IPS-18c (cell line): ENCODE measurements at regions not wholly inside any gene's neighbourhood (a gene's known extent, or its start where the extent isn't known, plus 50 kb on each side); places are given as distances from the start of the nearest gene placed in this dataset.

ENCODE experiments used
- H3K4me3 ChIP-seq: 2 replicates; pipeline ENCODE4 v1.7.0; 2013; ENCODE audit warnings: low read depth, mild to moderate bottlenecking, low read length, moderate library complexity; ENCODE audit not compliant: insufficient read depth
- H3K9me3 ChIP-seq: one replicate; pipeline ENCODE4 v1.6.1; 2013; ENCODE audit warnings: mild to moderate bottlenecking, low read length, moderate library complexity; ENCODE audit not compliant: control insufficient read depth, insufficient read depth

DNA sequence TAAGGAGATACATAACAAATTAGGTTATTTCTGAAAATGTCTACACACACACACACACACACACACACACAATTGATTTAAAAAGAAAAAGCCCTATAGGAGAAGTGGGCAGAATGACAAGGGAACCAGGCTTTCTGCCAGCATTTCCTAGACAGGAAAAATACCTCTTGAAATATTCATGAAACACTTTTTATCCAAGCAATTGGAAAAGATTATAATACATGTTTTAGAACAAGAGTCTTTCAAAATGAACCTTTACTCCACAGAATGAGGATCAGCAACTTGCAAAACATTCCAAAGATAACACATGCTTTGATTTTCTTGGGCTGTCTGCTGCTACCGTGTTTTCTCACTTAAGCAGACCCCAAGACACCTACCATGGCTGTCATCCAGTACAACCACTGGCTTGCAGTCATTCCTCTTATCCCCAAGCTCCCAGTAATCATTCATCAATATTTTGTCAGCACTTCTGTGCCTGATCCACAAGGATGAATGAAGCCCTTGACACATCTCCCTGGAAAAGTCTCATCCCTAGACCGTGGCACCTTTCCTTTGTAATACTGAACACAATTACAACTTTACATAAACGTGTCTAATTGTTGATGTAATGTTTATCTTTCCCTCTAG lies 717.1 kb upstream of the ZNF608 start:
- Histone ChIP-seq H3K9me3 (no peaks in the 10 kb centered on the region), H3K4me3 (no peak overlapping the region)

DNA sequence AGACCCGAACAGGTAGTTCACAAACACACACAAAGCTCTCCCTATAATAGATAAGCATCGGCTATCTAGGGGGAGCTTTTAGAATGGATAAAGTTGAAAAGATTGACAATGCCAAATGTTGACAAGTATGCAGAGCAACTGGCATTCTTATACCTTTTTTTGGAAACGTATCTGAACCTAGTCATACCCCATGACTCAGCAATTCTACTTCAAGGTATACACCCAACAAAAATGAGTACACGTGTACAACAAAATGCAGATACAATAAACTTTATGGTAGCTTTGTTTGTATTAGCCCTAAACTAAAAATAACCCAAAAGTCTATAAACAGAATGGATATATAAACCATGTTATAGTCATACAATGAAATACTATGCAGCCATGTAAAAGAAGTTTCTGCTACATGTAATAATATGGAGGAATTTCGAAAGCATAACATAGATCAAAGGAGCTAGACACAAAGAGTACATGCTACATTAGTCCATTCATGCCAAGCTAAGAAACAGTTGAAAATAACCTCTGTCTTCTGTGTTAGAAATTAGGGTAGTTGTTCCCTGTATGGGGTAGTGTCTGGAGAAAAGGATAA lies 718.5 kb upstream of the ZNF608 start:
- H3K4me3 ChIP-seq: no peak overlapping the region
- no peaks in the 10 kb centered on the region for H3K9me3 ChIP-seq

- H3K9me3 ChIP-seq: no peaks in the 10 kb centered on the region
- no peak overlapping the region for H3K4me3 ChIP-seq
Observed at GRCh38 chr5:125465703-125466102, 719.3 kb upstream of the ZNF608 start.

- no peaks in the 10 kb centered on the region for H3K9me3 ChIP-seq
- H3K4me3 ChIP-seq: no peak overlapping the region
Observed at GRCh38 chr5:125467222-125467621, 720.8 kb upstream of the ZNF608 start.

DNA sequence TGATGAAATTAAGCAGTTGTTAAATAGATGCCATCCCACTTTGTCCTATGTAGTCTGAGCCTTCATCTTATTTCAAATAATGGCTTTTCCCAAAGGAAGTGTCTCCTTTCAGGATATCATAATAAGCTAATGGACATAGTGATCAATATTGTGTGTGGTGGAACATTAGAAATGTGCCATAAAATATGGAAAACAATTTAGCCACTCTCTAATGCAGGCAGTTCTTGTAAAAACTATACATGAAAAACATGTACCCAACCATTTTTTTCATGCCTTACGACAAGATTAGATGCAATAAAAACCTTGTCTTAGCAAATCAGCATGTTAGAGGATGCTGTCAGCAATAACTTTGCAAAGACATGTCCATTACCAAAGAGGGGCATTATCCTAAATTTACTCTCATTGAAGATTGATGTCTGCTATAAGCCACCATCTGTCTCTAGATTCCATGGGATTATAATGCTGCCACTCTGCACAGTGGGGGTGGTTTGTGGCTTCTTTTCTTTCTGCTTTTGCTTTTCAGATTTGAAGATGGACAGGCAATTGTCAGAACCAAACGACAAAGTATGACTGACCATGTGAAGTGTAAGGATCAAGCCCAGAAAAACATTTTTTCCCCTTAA lies 724.0 kb upstream of the ZNF608 start:
- no peaks in the 10 kb centered on the region for H3K9me3 ChIP-seq

DNA sequence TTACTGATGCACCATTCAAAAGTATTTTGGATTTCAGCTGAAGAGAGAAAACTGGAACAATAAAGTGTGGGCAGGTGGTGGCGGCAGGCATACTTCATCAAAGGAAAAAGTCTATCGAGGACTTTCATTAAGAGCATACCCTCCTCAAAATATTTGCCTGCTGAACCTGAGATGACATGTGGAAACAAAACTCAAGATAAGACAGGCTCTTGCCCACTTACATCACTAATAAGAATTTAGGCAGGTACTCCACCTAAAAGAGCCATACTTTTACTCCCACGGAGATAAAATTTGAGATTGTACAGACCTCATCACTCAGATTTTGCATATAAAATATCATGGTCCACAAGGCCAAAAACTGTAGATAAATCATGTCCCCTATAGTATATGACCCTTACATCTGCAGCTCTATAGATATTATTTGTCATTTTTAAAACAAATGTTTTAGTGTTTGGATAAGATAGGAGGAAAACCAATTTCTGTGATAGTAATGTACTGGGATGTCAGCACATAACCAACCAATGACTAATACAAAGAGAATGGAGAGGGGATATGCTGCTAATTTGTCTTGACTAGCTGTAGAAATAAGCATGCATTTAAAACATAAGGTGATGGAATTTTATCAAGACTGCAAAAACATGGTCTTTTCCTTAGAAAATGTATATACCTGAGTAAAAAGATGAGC lies 730.6 kb upstream of the ZNF608 start:
- H3K9me3 ChIP-seq: no peaks in the 10 kb centered on the region
- no peak overlapping the region for H3K4me3 ChIP-seq

More for the DNA sequence above, 724.0 kb upstream of the ZNF608 start:
- H3K4me3 ChIP-seq: no peak overlapping the region

GRCh38 chr5:125477586-125477975 lies 731.1 kb upstream of the ZNF608 start:
- H3K4me3 ChIP-seq: no peak overlapping the region
- H3K9me3 ChIP-seq: no peaks in the 10 kb centered on the region

- H3K9me3 ChIP-seq: no peaks in the 10 kb centered on the region
Observed at GRCh38 chr5:125478599-125478998, 732.2 kb upstream of the ZNF608 start.

DNA sequence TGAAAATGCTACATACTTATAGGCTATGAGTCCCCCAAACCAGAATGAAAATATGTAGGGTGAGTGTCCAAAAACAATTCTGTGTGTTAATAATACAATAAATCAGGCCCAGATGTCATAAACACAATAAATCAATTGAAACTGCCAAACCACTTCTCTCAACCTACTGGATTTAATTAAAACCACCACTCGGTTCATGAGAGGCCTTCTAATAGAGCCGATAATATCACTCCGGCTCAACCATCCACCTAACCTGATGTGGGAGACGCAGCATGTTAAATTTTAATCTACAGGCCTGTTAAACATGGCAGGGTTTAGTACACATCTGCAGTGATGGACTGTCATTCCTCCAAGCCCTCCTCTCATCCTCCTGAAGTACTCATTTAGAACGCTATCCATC lies 734.5 kb upstream of the ZNF608 start:
- H3K9me3 ChIP-seq: no peaks in the 10 kb centered on the region
- H3K4me3 ChIP-seq: no peak overlapping the region

More at GRCh38 chr5:125478599-125478998, 732.2 kb upstream of the ZNF608 start:
- no peak overlapping the region for H3K4me3 ChIP-seq

- Histone ChIP-seq H3K4me3 (no peak overlapping the region), H3K9me3 (no peaks in the 10 kb centered on the region)
Observed at GRCh38 chr5:125481506-125482465, 735.3 kb upstream of the ZNF608 start.

- Histone ChIP-seq H3K4me3 (no peak overlapping the region), H3K9me3 (no peaks in the 10 kb centered on the region)
Observed at GRCh38 chr5:125483609-125484008, 737.2 kb upstream of the ZNF608 start.

DNA sequence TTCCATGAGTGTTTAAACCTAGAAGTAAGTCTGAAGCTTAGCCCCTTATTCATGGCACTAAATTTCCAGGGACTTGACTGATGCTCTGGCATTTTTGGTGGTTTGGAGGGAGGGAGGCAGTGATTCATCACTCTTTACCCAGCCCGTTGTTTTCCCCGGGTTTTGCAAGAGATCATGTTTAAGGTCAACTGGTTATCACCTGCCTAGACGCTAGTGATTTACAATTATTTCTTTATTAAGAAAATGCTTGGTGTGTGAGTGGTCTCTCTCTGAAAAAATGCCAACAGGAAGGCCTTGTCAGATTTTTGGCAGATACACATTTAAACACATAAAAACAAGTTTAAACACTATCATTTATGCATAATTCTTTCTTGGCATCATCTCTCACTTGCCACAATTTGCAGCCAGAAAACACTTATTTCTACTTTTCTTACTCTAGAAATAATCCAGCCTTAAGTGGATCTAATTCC lies 737.9 kb upstream of the ZNF608 start:
- Histone ChIP-seq H3K4me3 (no peak overlapping the region), H3K9me3 (no peaks in the 10 kb centered on the region)

- no peak overlapping the region for H3K4me3 ChIP-seq
- H3K9me3 ChIP-seq: no peaks in the 10 kb centered on the region
Observed at GRCh38 chr5:125484742-125485641, 738.6 kb upstream of the ZNF608 start.

DNA sequence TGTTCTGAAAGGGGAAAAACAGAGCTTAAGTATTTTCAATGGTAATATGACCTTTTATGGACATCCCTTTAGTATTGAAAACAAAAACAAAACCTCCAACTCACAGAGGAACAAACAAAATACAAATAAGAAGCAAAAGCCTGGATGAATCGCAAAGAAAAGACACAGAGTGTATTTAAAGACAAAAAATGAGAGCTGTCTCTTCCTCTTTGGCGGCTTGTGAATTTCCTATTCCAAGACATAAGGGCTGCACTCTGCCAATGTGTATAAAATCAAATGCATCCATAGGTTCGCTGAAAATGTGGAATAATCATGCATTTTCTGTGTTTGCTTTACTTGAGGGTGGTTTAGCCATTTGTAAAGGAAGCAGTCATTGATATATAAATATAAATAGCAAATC lies 739.3 kb upstream of the ZNF608 start:
- Histone ChIP-seq H3K9me3 (no peaks in the 10 kb centered on the region), H3K4me3 (no peak overlapping the region)

DNA sequence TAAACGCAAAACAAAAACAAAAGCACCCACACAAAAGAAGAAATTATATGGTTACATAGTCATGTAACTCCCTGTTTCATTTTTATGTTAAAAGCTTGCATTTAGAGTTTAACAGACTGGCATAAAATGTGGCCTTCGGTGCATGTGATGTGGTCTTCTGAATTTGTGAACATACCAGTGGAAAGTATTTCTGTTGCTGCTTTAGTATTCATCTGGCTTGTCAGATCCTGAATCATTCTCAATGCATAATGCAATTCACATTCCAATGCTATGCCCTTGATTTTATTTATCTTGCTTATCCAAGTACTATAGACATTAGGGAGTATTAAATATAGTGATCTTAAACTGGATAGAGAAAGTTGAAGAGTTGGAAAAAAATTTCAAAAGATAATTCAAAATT lies 740.2 kb upstream of the ZNF608 start:
- Histone ChIP-seq H3K9me3 (no peaks in the 10 kb centered on the region), H3K4me3 (no peak overlapping the region)

- no peaks in the 10 kb centered on the region for H3K9me3 ChIP-seq
- H3K4me3 ChIP-seq: no peak overlapping the region
Observed at GRCh38 chr5:125487231-125487630, 740.8 kb upstream of the ZNF608 start.
